HepG2 (cell line): ENCODE measurements at regions not wholly inside any gene's neighbourhood (a gene's known extent, or its start where the extent isn't known, plus 50 kb on each side); places are given as distances from the start of the nearest gene placed in this dataset.
"Not testable (repeated sequence)": the region's sequence is repeated elsewhere in the genome, so short reads cannot be mapped to it uniquely, and the experiment has no call there.

Experiments
- EP300 ChIP-seq, 3 experiments: sonication (generic) in 1 of 3; formaldehyde crosslinking in 1 of 3; IDR thresholded peaks; 2 replicates each; pipeline versions ENCODE4 v1.5.1 to v1.6.1; 2011 to 2020; ENCODE audit warnings: low read depth in 2 of 3, low read length in 2 of 3, borderline replicate concordance in 1 of 3, improper control_type of control experiment in 1 of 3, mild to moderate bottlenecking in 1 of 3, missing genetic modification reagents in 1 of 3, moderate library complexity in 1 of 3
- FOXP1 ChIP-seq, 2 experiments: fragments of 450-650 bp in 1 of 2; IDR thresholded peaks; 2 replicates each; pipeline ENCODE4 v1.6.1; 2017 to 2018; ENCODE audit warnings: antibody characterized with exemption in 1 of 2
- GTF2F1 ChIP-seq: fragments of 150-350 bp; IDR thresholded peaks from 2 replicates; pipeline ENCODE4 v1.6.1; 2014; ENCODE audit warnings: low read length
- HOXA7 ChIP-seq: sonication (generic); formaldehyde crosslinking; IDR thresholded peaks from 2 replicates; pipeline ENCODE4 v1.8.1; 2022; ENCODE audit warnings: mild to moderate bottlenecking, missing genetic modification reagents, moderate library complexity
- NR3C1 ChIP-seq: sonication (generic); formaldehyde crosslinking; IDR thresholded peaks from 2 replicates; pipeline ENCODE4 v1.4.0; 2020; ENCODE audit warnings: missing genetic modification reagents
- TF ChIP-seq, protein P1 (sequence below): sonication (generic); formaldehyde crosslinking; IDR thresholded peaks from 2 replicates; pipeline ENCODE4 v1.8.0; 2022; ENCODE audit warnings: mild to moderate bottlenecking, missing genetic modification reagents
- TF ChIP-seq, protein P2 (sequence below): sonication (generic); formaldehyde crosslinking; IDR thresholded peaks from 2 replicates; pipeline ENCODE4 v1.4.0; 2020; ENCODE audit warnings: missing genetic modification reagents
- TF ChIP-seq, protein P3 (sequence below): sonication (generic); formaldehyde crosslinking; IDR thresholded peaks from 2 replicates; pipeline ENCODE4 v1.9.0; 2022; ENCODE audit warnings: missing genetic modification reagents, mild to moderate bottlenecking, borderline replicate concordance

DNA sequence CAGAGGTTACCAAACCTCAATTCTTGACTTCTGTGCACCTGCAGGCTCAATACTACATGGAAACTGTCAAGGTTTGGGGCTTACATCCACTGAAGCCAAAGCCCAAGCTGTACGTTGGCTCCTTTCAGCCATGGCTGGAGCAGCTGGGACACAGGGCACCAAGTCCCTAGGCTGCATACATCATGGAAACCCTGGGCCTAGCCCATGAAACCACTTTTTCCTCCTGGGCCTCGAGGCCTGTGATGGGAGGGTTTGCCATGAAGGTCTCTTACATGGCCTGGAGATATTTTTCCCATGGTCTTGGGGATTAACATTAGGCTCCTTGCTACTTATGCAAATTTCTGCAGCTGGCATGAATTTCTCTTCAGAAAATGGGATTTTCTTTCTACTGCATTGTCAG is 1638.7 kb downstream of the EFNA5 start:
- TF ChIP-seq FOXP1 (IDR thresholded peaks at IDR 0.05); FOXP1 (CRISPR knock-in tag; IDR thresholded peaks at IDR 0.05); EP300 (IDR thresholded peaks at IDR 0.05; ENCODE audit: low read depth in 2 of 2, low read length in 2 of 2); EP300 (CRISPR knock-in tag; IDR thresholded peaks at IDR 0.05; ENCODE audit: borderline replicate concordance); HOXA7 (CRISPR knock-in tag); NR3C1 (CRISPR knock-in tag); GTF2F1: not testable (repeated sequence)
- TF ChIP-seq, protein P1, sequence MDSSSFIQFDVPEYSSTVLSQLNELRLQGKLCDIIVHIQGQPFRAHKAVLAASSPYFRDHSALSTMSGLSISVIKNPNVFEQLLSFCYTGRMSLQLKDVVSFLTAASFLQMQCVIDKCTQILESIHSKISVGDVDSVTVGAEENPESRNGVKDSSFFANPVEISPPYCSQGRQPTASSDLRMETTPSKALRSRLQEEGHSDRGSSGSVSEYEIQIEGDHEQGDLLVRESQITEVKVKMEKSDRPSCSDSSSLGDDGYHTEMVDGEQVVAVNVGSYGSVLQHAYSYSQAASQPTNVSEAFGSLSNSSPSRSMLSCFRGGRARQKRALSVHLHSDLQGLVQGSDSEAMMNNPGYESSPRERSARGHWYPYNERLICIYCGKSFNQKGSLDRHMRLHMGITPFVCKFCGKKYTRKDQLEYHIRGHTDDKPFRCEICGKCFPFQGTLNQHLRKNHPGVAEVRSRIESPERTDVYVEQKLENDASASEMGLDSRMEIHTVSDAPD (CRISPR knock-in tag) = not testable (repeated sequence)
- TF ChIP-seq, protein P2, sequence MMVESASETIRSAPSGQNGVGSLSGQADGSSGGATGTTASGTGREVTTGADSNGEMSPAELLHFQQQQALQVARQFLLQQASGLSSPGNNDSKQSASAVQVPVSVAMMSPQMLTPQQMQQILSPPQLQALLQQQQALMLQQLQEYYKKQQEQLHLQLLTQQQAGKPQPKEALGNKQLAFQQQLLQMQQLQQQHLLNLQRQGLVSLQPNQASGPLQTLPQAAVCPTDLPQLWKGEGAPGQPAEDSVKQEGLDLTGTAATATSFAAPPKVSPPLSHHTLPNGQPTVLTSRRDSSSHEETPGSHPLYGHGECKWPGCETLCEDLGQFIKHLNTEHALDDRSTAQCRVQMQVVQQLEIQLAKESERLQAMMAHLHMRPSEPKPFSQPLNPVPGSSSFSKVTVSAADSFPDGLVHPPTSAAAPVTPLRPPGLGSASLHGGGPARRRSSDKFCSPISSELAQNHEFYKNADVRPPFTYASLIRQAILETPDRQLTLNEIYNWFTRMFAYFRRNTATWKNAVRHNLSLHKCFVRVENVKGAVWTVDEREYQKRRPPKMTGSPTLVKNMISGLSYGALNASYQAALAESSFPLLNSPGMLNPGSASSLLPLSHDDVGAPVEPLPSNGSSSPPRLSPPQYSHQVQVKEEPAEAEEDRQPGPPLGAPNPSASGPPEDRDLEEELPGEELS (CRISPR knock-in tag) = not testable (repeated sequence)
- TF ChIP-seq, protein P3, sequence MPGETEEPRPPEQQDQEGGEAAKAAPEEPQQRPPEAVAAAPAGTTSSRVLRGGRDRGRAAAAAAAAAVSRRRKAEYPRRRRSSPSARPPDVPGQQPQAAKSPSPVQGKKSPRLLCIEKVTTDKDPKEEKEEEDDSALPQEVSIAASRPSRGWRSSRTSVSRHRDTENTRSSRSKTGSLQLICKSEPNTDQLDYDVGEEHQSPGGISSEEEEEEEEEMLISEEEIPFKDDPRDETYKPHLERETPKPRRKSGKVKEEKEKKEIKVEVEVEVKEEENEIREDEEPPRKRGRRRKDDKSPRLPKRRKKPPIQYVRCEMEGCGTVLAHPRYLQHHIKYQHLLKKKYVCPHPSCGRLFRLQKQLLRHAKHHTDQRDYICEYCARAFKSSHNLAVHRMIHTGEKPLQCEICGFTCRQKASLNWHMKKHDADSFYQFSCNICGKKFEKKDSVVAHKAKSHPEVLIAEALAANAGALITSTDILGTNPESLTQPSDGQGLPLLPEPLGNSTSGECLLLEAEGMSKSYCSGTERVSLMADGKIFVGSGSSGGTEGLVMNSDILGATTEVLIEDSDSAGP (CRISPR knock-in tag) = not testable (repeated sequence)
